ENCODE measurements at regions not wholly inside any gene's neighbourhood (a gene's known extent, or its start where the extent isn't known, plus 50 kb on each side); places are given as distances from the start of the nearest gene placed in this dataset.

DNA sequence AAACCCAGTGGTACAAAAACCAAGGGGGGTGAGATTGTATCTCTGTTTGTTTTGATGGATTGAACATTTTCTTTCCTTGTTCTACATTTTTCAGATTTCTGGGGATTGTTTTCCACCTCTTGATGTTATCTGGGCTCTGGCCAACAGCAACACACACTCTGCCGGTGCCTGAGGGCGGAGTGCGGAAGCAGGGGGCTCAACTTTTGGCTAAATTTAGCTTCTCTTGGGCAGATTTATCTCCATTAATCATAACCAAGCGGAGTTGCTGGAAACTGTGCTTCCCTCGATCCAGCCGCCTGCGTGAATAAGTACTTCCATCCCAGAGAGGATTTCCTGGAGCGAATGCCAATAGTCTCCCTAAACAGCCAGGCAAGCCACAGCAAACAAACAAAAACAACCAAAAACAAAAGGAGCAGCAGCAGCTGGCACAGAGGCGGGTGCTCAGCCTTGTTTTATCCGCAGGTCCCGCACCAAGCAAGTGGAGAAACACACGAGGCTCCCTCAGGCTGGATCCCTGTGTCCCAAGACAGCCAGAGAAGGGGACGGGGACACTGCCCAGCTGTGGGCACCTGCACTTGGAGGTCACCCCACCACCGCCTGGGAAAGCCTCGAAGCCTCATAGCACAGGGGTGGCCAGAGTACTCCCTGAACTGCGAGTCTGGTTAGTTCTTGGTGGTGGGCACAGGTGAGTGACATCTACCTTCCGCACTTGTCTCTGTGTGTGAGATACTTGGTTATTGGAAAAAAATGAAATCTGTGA, 143.4 kb downstream of the NDUFA10 start:
- no peaks in the 10 kb centered on the region for H3K4me1 ChIP-seq (ENCODE audit: control insufficient read depth in 3 of 3, insufficient read depth in 2 of 3, low read depth in 1 of 3, low read length in 2 of 3)
- FAIRE-seq (no peak), DNase-seq (no peak)
- WGBS, 3 donors = 47 to 75% (median 65%) methylated on average over 17 of the region's 17 CpGs
- H3K36me3 ChIP-seq (ENCODE audit: control insufficient read depth in 3 of 3, insufficient read depth in 2 of 3, low read depth in 1 of 3, low read length in 3 of 3) = no peaks in the 10 kb centered on the region
- no peak overlapping the region for H3K4me3 ChIP-seq (ENCODE audit: low read depth in 1 of 3, low read length in 3 of 3)
- no peak overlapping the region for H3K27ac ChIP-seq (ENCODE audit: low read depth in 1 of 3, low read length in 2 of 3)
- H3K9me3 ChIP-seq (ENCODE audit: control insufficient read depth in 2 of 2, insufficient read depth in 1 of 2, low read depth in 1 of 2, low read length in 1 of 2) = peaks cover 0 to 17% of the 10 kb centered on the region in 2 donors
- no peaks in the 10 kb centered on the region for H3K27me3 ChIP-seq (ENCODE audit: control insufficient read depth in 3 of 3, insufficient read depth in 3 of 3, low read length in 3 of 3)

DNA sequence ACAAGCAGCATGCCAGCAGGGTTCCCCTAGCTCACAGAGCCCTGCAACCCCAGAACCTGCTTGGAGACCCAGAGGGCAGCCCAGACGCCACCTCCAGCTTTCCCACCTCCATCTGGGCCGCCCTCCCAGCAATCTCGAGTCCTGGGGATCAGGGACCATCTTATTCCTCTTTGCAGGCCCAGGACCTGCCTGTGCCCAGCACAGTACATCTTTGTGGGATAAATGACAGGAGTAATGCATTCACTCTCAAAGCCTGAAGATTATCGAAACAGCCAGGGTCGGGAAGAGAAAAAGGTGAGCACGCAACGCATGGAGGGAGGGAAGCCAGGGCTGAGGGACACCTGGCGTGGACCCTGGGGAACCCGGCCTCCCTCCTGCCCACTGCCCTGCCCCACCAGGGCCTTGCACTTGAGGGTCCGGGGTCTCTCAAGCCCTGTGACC, 144.1 kb downstream of the NDUFA10 start:
- H3K36me3 ChIP-seq (ENCODE audit: control insufficient read depth in 3 of 3, insufficient read depth in 2 of 3, low read depth in 1 of 3, low read length in 3 of 3) = no peaks in the 10 kb centered on the region
- H3K27me3 ChIP-seq (ENCODE audit: control insufficient read depth in 3 of 3, insufficient read depth in 3 of 3, low read length in 3 of 3) = peaks cover 0 to 2% (median 0%) of the 10 kb centered on the region in 3 donors
- 74 to 78% (median 78%) methylated on average over 10 of the region's 10 CpGs for WGBS, 3 donors
- FAIRE-seq (no peak), DNase-seq (no peak)
- peak overlapping the region in 1 of 3 donors; percentile 6 for H3K27ac ChIP-seq (ENCODE audit: low read depth in 1 of 3, low read length in 2 of 3)
- no peaks in the 10 kb centered on the region for H3K4me1 ChIP-seq (ENCODE audit: control insufficient read depth in 3 of 3, insufficient read depth in 2 of 3, low read depth in 1 of 3, low read length in 2 of 3)
- peaks cover 0 to 17% of the 10 kb centered on the region in 2 donors for H3K9me3 ChIP-seq (ENCODE audit: control insufficient read depth in 2 of 2, insufficient read depth in 1 of 2, low read depth in 1 of 2, low read length in 1 of 2)
- no peak overlapping the region for H3K4me3 ChIP-seq (ENCODE audit: low read depth in 1 of 3, low read length in 3 of 3)

DNA sequence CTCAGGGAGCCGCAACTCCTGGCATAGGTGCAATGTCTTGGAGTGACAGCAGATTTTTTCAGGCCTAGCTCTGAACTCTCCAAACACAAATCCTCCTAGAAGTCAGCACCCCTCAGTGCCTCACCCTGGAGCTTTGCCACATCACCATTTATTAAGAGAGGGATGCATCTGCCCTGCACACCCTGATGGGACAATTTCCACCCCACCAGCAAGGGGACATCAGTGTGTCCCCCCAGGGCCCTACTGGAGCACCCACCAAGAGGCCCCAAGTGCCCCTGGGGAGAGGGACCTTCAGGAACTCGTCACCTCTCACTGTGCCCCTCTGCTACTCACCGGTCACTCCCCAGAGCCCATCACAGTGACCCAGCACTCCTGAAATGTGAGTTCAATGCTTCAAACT, 144.7 kb downstream of the NDUFA10 start:
- H3K27me3 ChIP-seq (ENCODE audit: control insufficient read depth in 3 of 3, insufficient read depth in 3 of 3, low read length in 3 of 3) = peaks cover 0 to 2% (median 0%) of the 10 kb centered on the region in 3 donors
- no peak for DNase-seq
- H3K9me3 ChIP-seq (ENCODE audit: control insufficient read depth in 2 of 2, insufficient read depth in 1 of 2, low read depth in 1 of 2, low read length in 1 of 2) = peaks cover 0 to 13% of the 10 kb centered on the region in 2 donors
- no peak overlapping the region for H3K4me3 ChIP-seq (ENCODE audit: low read depth in 1 of 3, low read length in 3 of 3)
- WGBS, 3 donors = 69 to 85% (median 83%) methylated on average over 3 of the region's 3 CpGs
- no peaks in the 10 kb centered on the region for H3K4me1 ChIP-seq (ENCODE audit: control insufficient read depth in 3 of 3, insufficient read depth in 2 of 3, low read depth in 1 of 3, low read length in 2 of 3)
- no peak for FAIRE-seq
- no peak overlapping the region for H3K27ac ChIP-seq (ENCODE audit: low read depth in 1 of 3, low read length in 2 of 3)
- H3K36me3 ChIP-seq (ENCODE audit: control insufficient read depth in 3 of 3, insufficient read depth in 2 of 3, low read depth in 1 of 3, low read length in 3 of 3) = no peaks in the 10 kb centered on the region

DNA sequence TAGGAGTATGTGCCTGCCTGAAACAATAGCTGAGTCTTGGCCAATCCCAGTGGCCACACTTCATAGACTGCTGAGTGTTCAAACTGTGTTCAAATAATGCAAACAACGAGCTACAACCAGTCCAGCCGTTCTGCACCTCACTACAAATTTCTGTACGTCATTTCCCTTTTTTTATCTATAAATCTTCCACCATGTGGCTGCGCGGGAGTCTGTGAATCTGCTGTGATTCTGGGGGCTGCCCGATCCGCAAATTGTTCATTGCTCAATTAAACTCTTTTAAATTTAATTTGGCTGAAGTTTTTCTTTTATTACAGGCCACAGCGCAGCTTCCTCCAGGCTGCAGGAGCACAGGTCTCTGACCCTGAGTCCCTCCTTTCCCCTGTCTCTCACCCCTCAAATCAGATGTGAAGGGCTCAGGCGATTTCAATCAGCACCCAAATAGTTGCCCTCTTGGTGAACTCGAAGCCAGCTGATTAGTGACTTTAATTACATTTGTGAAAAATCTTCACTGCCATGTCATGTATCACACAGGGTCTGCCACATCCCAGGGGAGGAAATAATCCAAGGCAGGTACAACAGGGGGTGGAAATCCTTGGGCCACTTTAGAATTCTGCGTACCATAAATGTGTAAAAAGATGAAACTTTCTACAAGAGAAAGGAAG, 145.6 kb downstream of the NDUFA10 start:
- peaks cover 0 to 13% of the 10 kb centered on the region in 2 donors for H3K9me3 ChIP-seq (ENCODE audit: control insufficient read depth in 2 of 2, insufficient read depth in 1 of 2, low read depth in 1 of 2, low read length in 1 of 2)
- 78 to 88% (median 84%) methylated on average over 11 of the region's 11 CpGs for WGBS, 3 donors

DNA sequence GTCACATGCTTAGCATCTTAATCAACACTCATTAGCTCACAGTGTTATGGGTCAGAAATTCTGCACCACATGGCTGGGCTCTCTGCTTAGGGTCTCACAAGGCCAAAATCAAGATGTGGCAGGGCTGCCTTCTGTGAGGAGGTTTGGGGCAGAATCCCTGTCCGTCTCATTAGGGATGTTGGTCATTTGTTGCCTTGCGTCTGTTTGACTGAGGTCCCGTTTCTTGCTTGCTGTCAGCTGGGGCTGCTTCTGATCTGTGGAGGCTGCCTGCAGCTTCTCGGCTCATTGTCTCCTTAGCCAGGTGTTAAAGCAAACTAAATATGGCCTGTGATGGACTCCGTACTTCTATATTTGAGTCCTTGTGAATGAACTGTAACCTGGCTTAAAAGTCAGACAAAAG, 146.5 kb downstream of the NDUFA10 start:
- no peak for DNase-seq
- WGBS, 3 donors = 73 to 90% (median 78%) methylated on average over 5 of the region's 5 CpGs

More for the DNA sequence above, 145.6 kb downstream of the NDUFA10 start:
- H3K4me1 ChIP-seq (ENCODE audit: control insufficient read depth in 3 of 3, insufficient read depth in 2 of 3, low read depth in 1 of 3, low read length in 2 of 3) = no peaks in the 10 kb centered on the region
- FAIRE-seq (no peak), DNase-seq (no peak)
- H3K27ac ChIP-seq (ENCODE audit: low read depth in 1 of 3, low read length in 2 of 3) = no peak overlapping the region
- H3K36me3 ChIP-seq (ENCODE audit: control insufficient read depth in 3 of 3, insufficient read depth in 2 of 3, low read depth in 1 of 3, low read length in 3 of 3) = no peaks in the 10 kb centered on the region
- H3K27me3 ChIP-seq (ENCODE audit: control insufficient read depth in 3 of 3, insufficient read depth in 3 of 3, low read length in 3 of 3) = peaks cover 0 to 4% (median 0%) of the 10 kb centered on the region in 3 donors
- H3K4me3 ChIP-seq (ENCODE audit: low read depth in 1 of 3, low read length in 3 of 3) = no peak overlapping the region

DNA sequence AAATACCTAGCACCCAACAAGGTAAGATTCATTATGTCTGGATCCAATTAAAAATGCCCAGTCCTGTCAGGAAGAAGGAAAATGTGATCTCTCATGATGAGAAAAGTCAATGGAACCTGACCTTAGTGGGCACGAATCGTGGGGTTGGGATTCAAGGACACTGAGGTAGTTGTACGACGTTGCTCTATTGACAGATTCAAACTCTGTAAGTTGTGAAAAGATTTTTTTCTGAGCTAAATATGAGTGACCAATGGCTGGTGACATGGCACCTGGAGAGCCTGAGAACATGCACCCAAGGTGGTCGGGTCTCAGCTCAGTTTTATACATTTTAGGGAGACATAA, 148.2 kb downstream of the NDUFA10 start:
- H3K27me3 ChIP-seq (ENCODE audit: control insufficient read depth in 3 of 3, insufficient read depth in 3 of 3, low read length in 3 of 3) = peaks cover 0 to 4% (median 0%) of the 10 kb centered on the region in 3 donors
- no peaks in the 10 kb centered on the region for H3K36me3 ChIP-seq (ENCODE audit: control insufficient read depth in 3 of 3, insufficient read depth in 2 of 3, low read depth in 1 of 3, low read length in 3 of 3)
- no peak for DNase-seq
- no peaks in the 10 kb centered on the region for H3K4me1 ChIP-seq (ENCODE audit: control insufficient read depth in 3 of 3, insufficient read depth in 2 of 3, low read depth in 1 of 3, low read length in 2 of 3)
- no peak for FAIRE-seq
- H3K27ac ChIP-seq (ENCODE audit: low read depth in 1 of 3, low read length in 2 of 3) = no peak overlapping the region
- H3K9me3 ChIP-seq (ENCODE audit: control insufficient read depth in 2 of 2, insufficient read depth in 1 of 2, low read depth in 1 of 2, low read length in 1 of 2) = no peaks in the 10 kb centered on the region
- WGBS, 3 donors = 73 to 89% (median 80%) methylated on average over 5 of the region's 5 CpGs
- no peak overlapping the region for H3K4me3 ChIP-seq (ENCODE audit: low read depth in 1 of 3, low read length in 3 of 3)

More for the DNA sequence above, 146.5 kb downstream of the NDUFA10 start:
- H3K9me3 ChIP-seq (ENCODE audit: control insufficient read depth in 2 of 2, insufficient read depth in 1 of 2, low read depth in 1 of 2, low read length in 1 of 2) = peaks cover 0 to 6% of the 10 kb centered on the region in 2 donors
- no peak overlapping the region for H3K4me3 ChIP-seq (ENCODE audit: low read depth in 1 of 3, low read length in 3 of 3)
- H3K27ac ChIP-seq (ENCODE audit: low read depth in 1 of 3, low read length in 2 of 3) = no peak overlapping the region
- H3K36me3 ChIP-seq (ENCODE audit: control insufficient read depth in 3 of 3, insufficient read depth in 2 of 3, low read depth in 1 of 3, low read length in 3 of 3) = no peaks in the 10 kb centered on the region
- peaks cover 0 to 4% (median 0%) of the 10 kb centered on the region in 3 donors for H3K27me3 ChIP-seq (ENCODE audit: control insufficient read depth in 3 of 3, insufficient read depth in 3 of 3, low read length in 3 of 3)
- FAIRE-seq = no peak
- no peaks in the 10 kb centered on the region for H3K4me1 ChIP-seq (ENCODE audit: control insufficient read depth in 3 of 3, insufficient read depth in 2 of 3, low read depth in 1 of 3, low read length in 2 of 3)

DNA sequence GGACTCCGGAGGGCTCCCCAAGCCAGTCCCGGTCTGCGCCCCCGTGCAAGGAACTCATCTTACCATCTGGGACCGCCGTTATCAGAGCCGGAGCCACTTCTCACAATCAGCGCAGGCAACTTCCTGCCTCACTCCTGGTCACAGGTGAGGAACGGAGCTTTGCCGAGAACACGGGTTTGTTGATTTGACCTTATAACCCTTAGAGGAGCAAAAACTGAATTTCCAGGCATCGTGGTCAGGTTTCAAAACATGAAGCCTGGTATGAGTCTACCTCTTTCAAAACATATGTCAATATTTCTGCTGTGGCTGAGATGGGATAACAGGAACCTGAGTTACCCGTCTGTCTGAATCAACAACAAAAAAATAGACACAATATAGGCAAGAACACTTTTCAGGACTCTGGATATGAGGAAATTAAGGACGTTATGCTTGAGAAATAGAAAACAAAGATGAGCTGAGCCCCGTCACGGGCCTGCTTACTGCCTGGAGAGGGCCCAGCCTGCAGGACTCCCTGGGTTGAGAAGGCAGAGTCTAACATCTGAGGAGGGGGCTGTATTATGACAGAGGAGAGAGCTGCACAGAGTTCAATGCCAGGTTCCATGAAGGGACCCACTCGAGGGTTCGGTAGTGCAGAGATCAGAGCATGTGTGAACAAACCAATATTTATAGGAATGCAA, 148.7 kb downstream of the NDUFA10 start:
- Histone ChIP-seq H3K4me1 (ENCODE audit: control insufficient read depth in 3 of 3, insufficient read depth in 2 of 3, low read depth in 1 of 3, low read length in 2 of 3) (no peaks in the 10 kb centered on the region), H3K36me3 (ENCODE audit: control insufficient read depth in 3 of 3, insufficient read depth in 2 of 3, low read depth in 1 of 3, low read length in 3 of 3) (no peaks in the 10 kb centered on the region), H3K4me3 (ENCODE audit: low read depth in 1 of 3, low read length in 3 of 3) (no peak overlapping the region), H3K27me3 (ENCODE audit: control insufficient read depth in 3 of 3, insufficient read depth in 3 of 3, low read length in 3 of 3) (peaks cover 0 to 4% (median 0%) of the 10 kb centered on the region in 3 donors), H3K27ac (ENCODE audit: low read depth in 1 of 3, low read length in 2 of 3) (no peak overlapping the region), H3K9me3 (ENCODE audit: control insufficient read depth in 2 of 2, insufficient read depth in 1 of 2, low read depth in 1 of 2, low read length in 1 of 2) (no peaks in the 10 kb centered on the region)
- WGBS, 3 donors = 52 to 66% (median 54%) methylated on average over 18 of the region's 18 CpGs
- FAIRE-seq (no peak), DNase-seq (no peak)

DNA sequence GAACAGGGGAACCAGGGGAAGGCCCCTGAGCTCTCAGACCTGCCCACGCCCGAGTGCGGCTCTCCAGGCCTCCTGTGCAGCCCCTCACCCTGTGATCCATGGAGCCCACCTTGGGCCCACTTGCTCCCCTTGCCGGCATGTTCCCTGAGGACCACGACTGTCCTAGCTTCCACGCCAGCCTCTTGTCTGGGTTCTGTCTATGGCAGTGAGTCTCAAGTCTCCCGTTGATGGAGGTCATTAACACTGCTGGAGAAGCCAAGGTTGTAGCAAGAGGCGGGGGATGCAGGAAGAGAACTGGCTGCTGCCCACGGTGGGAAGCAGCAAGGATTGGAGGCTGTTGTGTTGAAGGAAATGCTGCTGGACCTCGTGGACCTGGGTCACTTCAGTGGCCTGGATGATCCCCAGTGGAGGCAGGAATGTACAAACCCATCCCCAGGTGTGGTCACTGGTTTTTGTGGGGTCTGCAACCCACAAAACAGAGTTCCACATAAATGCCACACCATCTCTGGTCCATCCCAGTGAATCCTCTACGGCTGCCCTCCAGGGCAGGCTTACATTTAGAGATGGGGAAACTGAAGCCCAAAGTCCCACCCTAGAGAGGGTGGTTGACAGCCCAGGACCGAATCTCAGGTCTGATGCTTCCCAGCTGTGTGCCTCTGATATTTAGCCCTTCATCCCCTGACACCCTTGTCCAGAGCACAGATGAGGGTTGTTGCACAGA, 150.3 kb downstream of the NDUFA10 start:
- WGBS, 3 donors = 78 to 85% (median 78%) methylated on average over 11 to 12 of the region's 12 CpGs

More for the DNA sequence above, 150.3 kb downstream of the NDUFA10 start:
- Histone ChIP-seq H3K36me3 (ENCODE audit: control insufficient read depth in 3 of 3, insufficient read depth in 2 of 3, low read depth in 1 of 3, low read length in 3 of 3) (no peaks in the 10 kb centered on the region), H3K27ac (ENCODE audit: low read depth in 1 of 3, low read length in 2 of 3) (no peak overlapping the region), H3K4me3 (ENCODE audit: low read depth in 1 of 3, low read length in 3 of 3) (no peak overlapping the region), H3K27me3 (ENCODE audit: control insufficient read depth in 3 of 3, insufficient read depth in 3 of 3, low read length in 3 of 3) (peaks cover 0 to 4% (median 0%) of the 10 kb centered on the region in 3 donors), H3K4me1 (ENCODE audit: control insufficient read depth in 3 of 3, insufficient read depth in 2 of 3, low read depth in 1 of 3, low read length in 2 of 3) (no peaks in the 10 kb centered on the region), H3K9me3 (ENCODE audit: control insufficient read depth in 2 of 2, insufficient read depth in 1 of 2, low read depth in 1 of 2, low read length in 1 of 2) (no peaks in the 10 kb centered on the region)
- no peak for DNase-seq
- no peak for FAIRE-seq

Data from small intestine (tissue), 7 donors.